ENCODE measurements at regions not wholly inside any gene's neighbourhood (a gene's known extent, or its start where the extent isn't known, plus 50 kb on each side); places are given as distances from the start of the nearest gene placed in this dataset.

GRCh38 chr5:174877987-174878386 is 153.6 kb downstream of the MSX2 start:
- Mint-ChIP-seq H3K27me3 (ENCODE audit: insufficient read depth) (peaks cover 2% of the 10 kb centered on the region), H3K4me1 (peaks cover 9% of the 10 kb centered on the region), H3K9me3 (peaks cover 19% of the 10 kb centered on the region), H3K36me3 (ENCODE audit: low read depth) (no peaks in the 10 kb centered on the region), H3K4me3 (no peak overlapping the region), H3K27ac (no peak overlapping the region)
- no peak overlapping the region for H3K9ac ChIP-seq (ENCODE audit: extremely low read depth, low read length, poor library complexity, severe bottlenecking)
- H3K36me3 ChIP-seq (ENCODE audit: control insufficient read depth, insufficient read depth, low read length): no peaks in the 10 kb centered on the region
- TF ChIP-seq, protein P1, sequence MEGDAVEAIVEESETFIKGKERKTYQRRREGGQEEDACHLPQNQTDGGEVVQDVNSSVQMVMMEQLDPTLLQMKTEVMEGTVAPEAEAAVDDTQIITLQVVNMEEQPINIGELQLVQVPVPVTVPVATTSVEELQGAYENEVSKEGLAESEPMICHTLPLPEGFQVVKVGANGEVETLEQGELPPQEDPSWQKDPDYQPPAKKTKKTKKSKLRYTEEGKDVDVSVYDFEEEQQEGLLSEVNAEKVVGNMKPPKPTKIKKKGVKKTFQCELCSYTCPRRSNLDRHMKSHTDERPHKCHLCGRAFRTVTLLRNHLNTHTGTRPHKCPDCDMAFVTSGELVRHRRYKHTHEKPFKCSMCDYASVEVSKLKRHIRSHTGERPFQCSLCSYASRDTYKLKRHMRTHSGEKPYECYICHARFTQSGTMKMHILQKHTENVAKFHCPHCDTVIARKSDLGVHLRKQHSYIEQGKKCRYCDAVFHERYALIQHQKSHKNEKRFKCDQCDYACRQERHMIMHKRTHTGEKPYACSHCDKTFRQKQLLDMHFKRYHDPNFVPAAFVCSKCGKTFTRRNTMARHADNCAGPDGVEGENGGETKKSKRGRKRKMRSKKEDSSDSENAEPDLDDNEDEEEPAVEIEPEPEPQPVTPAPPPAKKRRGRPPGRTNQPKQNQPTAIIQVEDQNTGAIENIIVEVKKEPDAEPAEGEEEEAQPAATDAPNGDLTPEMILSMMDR (conservative IDR thresholded peaks at IDR 0.05): no peak
- H3K4me3 ChIP-seq (ENCODE audit: low read length): no peak overlapping the region
- no peak for DNase-seq
- H3K4me1 ChIP-seq (ENCODE audit: control insufficient read depth, insufficient read depth, low read length): no peaks in the 10 kb centered on the region
- H3K27me3 ChIP-seq (ENCODE audit: control insufficient read depth, insufficient read depth, low read length, poor library complexity, severe bottlenecking): no peaks in the 10 kb centered on the region
- H3K9me3 ChIP-seq (ENCODE audit: control insufficient read depth, low read length): peaks cover 4% of the 10 kb centered on the region
- WGBS, 2 experiments (ENCODE audit: insufficient coverage in 1 of 2, insufficient read length in 1 of 2): 94 to 96% methylated on average over 1 of the region's 1 CpG
- no peak overlapping the region for H3K27ac ChIP-seq (ENCODE audit: low read depth, low read length)

- Mint-ChIP-seq H3K36me3 (ENCODE audit: low read depth) (no peaks in the 10 kb centered on the region), H3K4me3 (no peak overlapping the region), H3K4me1 (peaks cover 11% of the 10 kb centered on the region), H3K9me3 (peaks cover 4% of the 10 kb centered on the region), H3K27me3 (ENCODE audit: insufficient read depth) (peaks cover 2% of the 10 kb centered on the region), H3K27ac (no peak overlapping the region)
- Histone ChIP-seq H3K36me3 (ENCODE audit: control insufficient read depth, insufficient read depth, low read length) (no peaks in the 10 kb centered on the region), H3K27ac (ENCODE audit: low read depth, low read length) (no peak overlapping the region), H3K4me3 (ENCODE audit: low read length) (no peak overlapping the region), H3K9me3 (ENCODE audit: control insufficient read depth, low read length) (no peaks in the 10 kb centered on the region), H3K9ac (ENCODE audit: extremely low read depth, low read length, poor library complexity, severe bottlenecking) (no peak overlapping the region), H3K27me3 (ENCODE audit: control insufficient read depth, insufficient read depth, low read length, poor library complexity, severe bottlenecking) (no peaks in the 10 kb centered on the region), H3K4me1 (ENCODE audit: control insufficient read depth, insufficient read depth, low read length) (no peaks in the 10 kb centered on the region)
- 91% methylated on average over 1 of the region's 1 CpG; no CpG with 5 or more reads in 1 of the 2 experiments for WGBS, 2 experiments (ENCODE audit: insufficient coverage in 1 of 2, insufficient read length in 1 of 2)
- no peak for DNase-seq
- TF ChIP-seq, protein P1 (conservative IDR thresholded peaks at IDR 0.05): no peak
These were observed 147.9 kb downstream of the MSX2 start for GRCh38 chr5:174872271-174872670.

DNA sequence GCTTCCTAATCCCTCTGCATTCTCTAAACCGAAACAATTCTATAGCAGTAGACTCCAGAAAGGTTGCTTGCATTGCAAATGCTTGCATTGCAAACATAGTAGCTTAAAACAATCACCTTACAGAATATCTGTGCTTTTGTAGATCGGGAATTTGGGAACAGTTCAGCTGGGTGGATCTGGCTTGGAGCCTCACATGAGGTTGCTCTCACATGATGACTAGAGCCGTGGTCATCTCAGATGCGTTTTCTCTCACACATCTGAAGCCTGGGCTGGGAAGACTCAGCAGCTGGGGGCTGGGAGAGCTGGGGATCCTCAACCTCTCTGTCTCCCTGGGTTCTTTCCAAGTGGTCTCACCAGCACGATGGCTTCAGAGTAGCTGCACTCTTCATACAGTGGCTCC is 127.8 kb downstream of the MSX2 start:
- TF ChIP-seq, protein P1 (conservative IDR thresholded peaks at IDR 0.05): no peak
- 91 to 94% methylated on average over 4 to 5 of the region's 5 CpGs for WGBS, 2 experiments (ENCODE audit: insufficient coverage in 1 of 2, insufficient read length in 1 of 2)
- Histone ChIP-seq H3K27ac (ENCODE audit: low read depth, low read length) (no peak overlapping the region), H3K27me3 (ENCODE audit: control insufficient read depth, insufficient read depth, low read length, poor library complexity, severe bottlenecking) (no peaks in the 10 kb centered on the region), H3K4me3 (ENCODE audit: low read length) (no peak overlapping the region), H3K36me3 (ENCODE audit: control insufficient read depth, insufficient read depth, low read length) (no peaks in the 10 kb centered on the region), H3K9ac (ENCODE audit: extremely low read depth, low read length, poor library complexity, severe bottlenecking) (no peak overlapping the region), H3K4me1 (ENCODE audit: control insufficient read depth, insufficient read depth, low read length) (no peaks in the 10 kb centered on the region), H3K9me3 (ENCODE audit: control insufficient read depth, low read length) (no peaks in the 10 kb centered on the region)
- no peak for DNase-seq
- Mint-ChIP-seq H3K27ac (no peak overlapping the region), H3K27me3 (ENCODE audit: insufficient read depth) (no peaks in the 10 kb centered on the region), H3K4me1 (no peaks in the 10 kb centered on the region), H3K4me3 (no peak overlapping the region), H3K9me3 (peaks cover 4% of the 10 kb centered on the region), H3K36me3 (ENCODE audit: low read depth) (no peaks in the 10 kb centered on the region)

Data from endodermal cell (in vitro differentiated cells).